MCF 10A (cell line): ENCODE measurements at regions not wholly inside any gene's neighbourhood (a gene's known extent, or its start where the extent isn't known, plus 50 kb on each side); places are given as distances from the start of the nearest gene placed in this dataset.

Source experiments
- BruUV-seq: library from RNA; stranded (reverse); fragments of 400-500 nt; replicated peaks from 2 replicates; lab custom pipeline; 2021; lab: Mats Ljungman, UMichigan
- CTCF ChIA-PET: fragments of 300-600 bp; sonication (Branson Sonifier 250); formaldehyde crosslinking; extraction: SDS; loops from one replicate; lab custom pipeline; 2021; ENCODE audit warnings: antibody characterized with exemption, inconsistent platforms; lab: Yijun Ruan, JAX
- POLR2A ChIA-PET: fragments of 300-600, 350-650 bp; sonication (Branson Sonifier 250); formaldehyde crosslinking; extraction: SDS; loops from one replicate; lab custom pipeline; 2020; ENCODE audit warnings: antibody characterized with exemption, inconsistent platforms; lab: Yijun Ruan, JAX
- DNase-seq: peaks from one replicate; pipeline ENCODE4 v3.0.0-alpha.2; 2018; ENCODE audit not compliant: unreplicated experiment
- H3K27ac Mint-ChIP-seq: one replicate; pipeline ENCODE4 v1.8.0; 2022; ENCODE audit warnings: mild to moderate bottlenecking, low read depth, mixed read lengths; ENCODE audit not compliant: unreplicated experiment
- H3K27me3 Mint-ChIP-seq: one replicate; pipeline ENCODE4 v1.8.0; 2022; ENCODE audit warnings: mixed read lengths; ENCODE audit not compliant: insufficient read depth, unreplicated experiment
- H3K36me3 Mint-ChIP-seq: one replicate; pipeline ENCODE4 v1.8.0; 2022; ENCODE audit warnings: mild to moderate bottlenecking, moderate library complexity, mixed read lengths; ENCODE audit not compliant: insufficient read depth, unreplicated experiment
- H3K4me1 Mint-ChIP-seq: one replicate; pipeline ENCODE4 v1.8.0; 2022; ENCODE audit warnings: mixed read lengths; ENCODE audit not compliant: insufficient read depth, unreplicated experiment
- H3K4me3 Mint-ChIP-seq: one replicate; pipeline ENCODE4 v1.8.0; 2022; ENCODE audit warnings: mild to moderate bottlenecking, moderate library complexity, mixed read lengths; ENCODE audit not compliant: unreplicated experiment
- H3K9me3 Mint-ChIP-seq: one replicate; pipeline ENCODE4 v1.8.0; 2022; ENCODE audit warnings: mixed read lengths; ENCODE audit not compliant: unreplicated experiment
- CTCF ChIP-seq: fragments of 200-600 bp; IDR thresholded peaks from one replicate; pipeline ENCODE4 v1.8.0; 2022; ENCODE audit warnings: antibody characterized with exemption, mild to moderate bottlenecking; ENCODE audit not compliant: unreplicated experiment
- intact Hi-C: fragments of 100-400 bp; cut with micrococcal nuclease; formaldehyde crosslinking; loops from 2 replicates; pipeline ENCODE4 v1.14.1; 2022

- Mint-ChIP-seq H3K9me3 (no peaks in the 10 kb centered on the region), H3K36me3 (no peaks in the 10 kb centered on the region), H3K4me1 (peaks cover 6% of the 10 kb centered on the region), H3K4me3 (no peak overlapping the region), H3K27ac (no peak overlapping the region), H3K27me3 (no peaks in the 10 kb centered on the region)
- no peak for DNase-seq
- no peak for TF ChIP-seq CTCF
- ChIA-PET POLR2A (no interaction called here), CTCF (no interaction called here)
- intact Hi-C loops, result no loop called here
- no TSS peak for BruUV-seq
Observed at GRCh38 chr7:138402749-138403148, 57.3 kb upstream of the TRIM24 start.

GRCh38 chr7:138405496-138405895, 54.6 kb upstream of the TRIM24 start:
- Mint-ChIP-seq H3K9me3 (no peaks in the 10 kb centered on the region), H3K36me3 (no peaks in the 10 kb centered on the region), H3K4me3 (no peak overlapping the region), H3K4me1 (peaks cover 6% of the 10 kb centered on the region), H3K27ac (no peak overlapping the region), H3K27me3 (no peaks in the 10 kb centered on the region)
- intact Hi-C loops, result no loop called here
- TF ChIP-seq CTCF, result no peak
- no peak for DNase-seq
- ChIA-PET CTCF (interaction anchor here (0.8 kb wide), 1 partner anchor 669 kb away, joined by 3 read pairs; no protein-coding TSS in a partner anchor), POLR2A (interaction anchor here (0.6 kb wide), 1 partner anchor 29 kb away, joined by 3 read pairs; no protein-coding TSS in a partner anchor)
- BruUV-seq, result no TSS peak

- H3K4me1 Mint-ChIP-seq, result peaks cover 6% of the 10 kb centered on the region
- H3K9me3 Mint-ChIP-seq, result no peaks in the 10 kb centered on the region
- TF ChIP-seq CTCF, result no peak
- intact Hi-C loops, result no loop called here
- no TSS peak for BruUV-seq
- H3K4me3 Mint-ChIP-seq, result no peak overlapping the region
- H3K27ac Mint-ChIP-seq, result no peak overlapping the region
- H3K27me3 Mint-ChIP-seq, result no peaks in the 10 kb centered on the region
- DNase-seq, result no peak
- H3K36me3 Mint-ChIP-seq, result no peaks in the 10 kb centered on the region
- ChIA-PET CTCF (interaction anchor here (0.6 kb wide), 1 partner anchor 9 kb away, joined by 3 read pairs; no protein-coding TSS in a partner anchor), POLR2A (interaction anchor here (0.6 kb wide), 1 partner anchor 219 kb away, joined by 4 read pairs; no protein-coding TSS in a partner anchor)
Observed at GRCh38 chr7:138407792-138408191, 52.3 kb upstream of the TRIM24 start.
